ENCODE measurements at regions not wholly inside any gene's neighbourhood (a gene's known extent, or its start where the extent isn't known, plus 50 kb on each side); places are given as distances from the start of the nearest gene placed in this dataset.
A peak's percentile ranks its signal among the peaks of the same experiment; 100 is the strongest.

GRCh38 chr7:46886669-46887374, 695.1 kb downstream of the TNS3 start:
- no peak overlapping the region for H3K4me3 Mint-ChIP-seq (ENCODE audit: unreplicated experiment)
- no peak overlapping the region for H3K27ac Mint-ChIP-seq (ENCODE audit: unreplicated experiment)
- FAIRE-seq (no peak), DNase-seq (ENCODE audit: low read depth) (no peak)
- no peak overlapping the region for H3K27ac ChIP-seq (ENCODE audit: low read depth, low read length)
- H3K27me3 ChIP-seq (ENCODE audit: insufficient read depth, low read length): no peaks in the 10 kb centered on the region
- no peaks in the 10 kb centered on the region for H3K4me1 ChIP-seq (ENCODE audit: insufficient read depth, low read length)
- TF ChIP-seq CTCF (IDR thresholded peaks at IDR 0.05; ENCODE audit: insufficient read depth, low read depth, low read length) (no peak), EZH2 (IDR thresholded peaks at IDR 0.05; ENCODE audit: insufficient read depth, low read length) (no peak)
- H3K4me2 ChIP-seq (ENCODE audit: low read length): no peak overlapping the region
- H4K20me1 ChIP-seq (ENCODE audit: insufficient read depth, low read length): no peaks in the 10 kb centered on the region
- H3K36me3 ChIP-seq (ENCODE audit: insufficient read depth, low read length): no peaks in the 10 kb centered on the region
- no peaks in the 10 kb centered on the region for H3K9me3 Mint-ChIP-seq (ENCODE audit: unreplicated experiment)
- no peaks in the 10 kb centered on the region for H3K27me3 Mint-ChIP-seq (ENCODE audit: low read depth, unreplicated experiment)
- no peak overlapping the region for H2AFZ ChIP-seq (ENCODE audit: low read depth, low read length)
- H3K4me1 Mint-ChIP-seq (ENCODE audit: low read depth, unreplicated experiment): no peaks in the 10 kb centered on the region
- no peaks in the 10 kb centered on the region for H3K36me3 Mint-ChIP-seq (ENCODE audit: low read depth, unreplicated experiment)
- H3K4me3 ChIP-seq (ENCODE audit: insufficient read depth, low read depth, low read length): no peak overlapping the region
- no peaks in the 10 kb centered on the region for H3K9me3 ChIP-seq (ENCODE audit: insufficient read depth, low read depth, low read length)
- no peaks in the 10 kb centered on the region for H3K79me2 ChIP-seq (ENCODE audit: insufficient read depth, low read length)
- no peak overlapping the region for H3K9ac ChIP-seq (ENCODE audit: low read length)

DNA sequence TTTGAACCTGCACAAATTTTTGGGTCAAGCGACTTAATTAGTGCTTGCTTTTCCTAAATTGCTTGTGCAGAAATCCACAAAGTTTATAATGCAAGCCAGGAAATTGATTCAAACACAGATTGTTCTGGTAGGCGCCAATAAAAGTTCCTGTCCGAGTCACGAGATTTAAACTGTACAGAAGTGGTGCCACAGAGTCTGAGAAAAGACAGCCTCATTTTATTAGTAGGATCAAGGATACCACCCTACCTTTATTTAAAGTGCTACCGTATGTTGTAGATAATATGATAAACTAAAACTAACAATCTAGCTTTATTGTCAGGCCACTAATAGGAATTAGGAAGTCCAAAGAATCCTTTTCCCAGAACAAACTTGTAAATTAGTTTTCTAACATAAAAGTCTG, 696.7 kb downstream of the TNS3 start:
- no peaks in the 10 kb centered on the region for H3K36me3 Mint-ChIP-seq (ENCODE audit: low read depth, unreplicated experiment)
- H3K4me1 Mint-ChIP-seq (ENCODE audit: low read depth, unreplicated experiment): no peaks in the 10 kb centered on the region
- FAIRE-seq (no peak), DNase-seq (ENCODE audit: low read depth) (no peak)
- no peaks in the 10 kb centered on the region for H3K27me3 ChIP-seq (ENCODE audit: insufficient read depth, low read length)
- no peak overlapping the region for H3K27ac Mint-ChIP-seq (ENCODE audit: unreplicated experiment)
- no peak overlapping the region for H3K27ac ChIP-seq (ENCODE audit: low read depth, low read length)
- H3K79me2 ChIP-seq (ENCODE audit: insufficient read depth, low read length): no peaks in the 10 kb centered on the region
- TF ChIP-seq CTCF (IDR thresholded peaks at IDR 0.05; ENCODE audit: insufficient read depth, low read depth, low read length) (no peak), EZH2 (IDR thresholded peaks at IDR 0.05; ENCODE audit: insufficient read depth, low read length) (no peak)
- H3K4me3 Mint-ChIP-seq (ENCODE audit: unreplicated experiment): no peak overlapping the region
- no peak overlapping the region for H3K9ac ChIP-seq (ENCODE audit: low read length)
- no peak overlapping the region for H2AFZ ChIP-seq (ENCODE audit: low read depth, low read length)
- no peaks in the 10 kb centered on the region for H4K20me1 ChIP-seq (ENCODE audit: insufficient read depth, low read length)
- H3K9me3 Mint-ChIP-seq (ENCODE audit: unreplicated experiment): no peaks in the 10 kb centered on the region
- H3K27me3 Mint-ChIP-seq (ENCODE audit: low read depth, unreplicated experiment): no peaks in the 10 kb centered on the region
- H3K4me1 ChIP-seq (ENCODE audit: insufficient read depth, low read length): no peaks in the 10 kb centered on the region
- H3K4me3 ChIP-seq (ENCODE audit: insufficient read depth, low read depth, low read length): no peak overlapping the region
- H3K36me3 ChIP-seq (ENCODE audit: insufficient read depth, low read length): no peaks in the 10 kb centered on the region
- H3K9me3 ChIP-seq (ENCODE audit: insufficient read depth, low read depth, low read length): no peaks in the 10 kb centered on the region
- H3K4me2 ChIP-seq (ENCODE audit: low read length): no peak overlapping the region

GRCh38 chr7:46881507-46882127, 700.3 kb downstream of the TNS3 start:
- Histone ChIP-seq H3K4me2 (ENCODE audit: low read length) (no peak overlapping the region), H3K4me1 (ENCODE audit: insufficient read depth, low read length) (peaks cover 3% of the 10 kb centered on the region), H3K9ac (ENCODE audit: low read length) (no peak overlapping the region), H3K27ac (ENCODE audit: low read depth, low read length) (no peak overlapping the region), H3K27me3 (ENCODE audit: insufficient read depth, low read length) (no peaks in the 10 kb centered on the region), H3K36me3 (ENCODE audit: insufficient read depth, low read length) (no peaks in the 10 kb centered on the region), H3K9me3 (ENCODE audit: insufficient read depth, low read depth, low read length) (no peaks in the 10 kb centered on the region), H2AFZ (ENCODE audit: low read depth, low read length) (peak overlapping the region; percentile 6), H4K20me1 (ENCODE audit: insufficient read depth, low read length) (no peaks in the 10 kb centered on the region), H3K79me2 (ENCODE audit: insufficient read depth, low read length) (no peaks in the 10 kb centered on the region), H3K4me3 (ENCODE audit: insufficient read depth, low read depth, low read length) (no peak overlapping the region)
- TF ChIP-seq CTCF (IDR thresholded peaks at IDR 0.05; ENCODE audit: insufficient read depth, low read depth, low read length): no peak
- no peak for TF ChIP-seq EZH2 (IDR thresholded peaks at IDR 0.05; ENCODE audit: insufficient read depth, low read length)
- no peaks in the 10 kb centered on the region for H3K4me1 Mint-ChIP-seq (ENCODE audit: low read depth, unreplicated experiment)
- H3K27ac Mint-ChIP-seq (ENCODE audit: unreplicated experiment): no peak overlapping the region
- H3K36me3 Mint-ChIP-seq (ENCODE audit: low read depth, unreplicated experiment): no peaks in the 10 kb centered on the region
- FAIRE-seq (no peak), DNase-seq (ENCODE audit: low read depth) (no peak)
- no peaks in the 10 kb centered on the region for H3K9me3 Mint-ChIP-seq (ENCODE audit: unreplicated experiment)
- H3K27me3 Mint-ChIP-seq (ENCODE audit: low read depth, unreplicated experiment): no peaks in the 10 kb centered on the region
- no peak overlapping the region for H3K4me3 Mint-ChIP-seq (ENCODE audit: unreplicated experiment)
